GM18858 (cell line): ENCODE measurements at regions not wholly inside any gene's neighbourhood (a gene's known extent, or its start where the extent isn't known, plus 50 kb on each side); places are given as distances from the start of the nearest gene placed in this dataset.

Source experiments
- ATAC-seq: cut with Tn5 transposase; IDR thresholded peaks from one replicate; pipeline ENCODE4 v1.9.1; 2021; ENCODE audit not compliant: unreplicated experiment

DNA sequence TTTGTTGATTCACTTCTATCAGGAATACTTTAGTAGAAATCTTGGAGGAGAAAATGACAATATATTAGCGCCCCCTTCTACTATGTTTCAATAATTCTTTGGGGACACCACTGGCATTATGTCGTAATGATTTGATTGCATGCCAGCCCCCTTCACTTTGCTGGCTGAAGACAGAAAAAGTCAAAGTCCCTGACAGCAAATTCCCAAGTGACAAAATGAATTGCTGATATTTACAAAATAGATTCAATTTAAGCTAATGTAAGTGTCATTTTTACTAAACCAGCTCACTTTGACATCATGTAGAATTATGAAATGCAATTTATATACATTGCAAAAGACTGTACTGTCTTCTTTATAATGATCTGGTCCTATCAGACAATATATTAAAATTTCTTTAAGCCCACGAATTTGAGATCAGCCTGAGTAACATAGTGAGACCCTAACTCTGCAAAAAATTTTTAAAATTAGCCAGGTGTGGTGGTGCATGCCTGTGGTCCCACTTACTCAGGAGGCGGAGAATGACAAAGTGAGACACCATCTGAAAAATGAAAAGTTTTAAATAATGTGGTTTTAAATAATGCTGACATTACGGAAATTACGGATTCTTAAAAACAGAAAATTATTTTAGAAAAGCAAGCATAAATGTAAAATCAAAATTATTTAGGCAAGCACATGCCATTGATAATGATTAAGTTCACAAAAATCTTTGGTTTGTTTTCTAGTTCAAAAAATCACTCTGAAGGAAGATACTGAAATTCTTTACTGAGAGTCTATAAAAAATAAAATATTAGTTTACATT is 520.1 kb upstream of the PKDCC start:
- ATAC-seq, result no peak

DNA sequence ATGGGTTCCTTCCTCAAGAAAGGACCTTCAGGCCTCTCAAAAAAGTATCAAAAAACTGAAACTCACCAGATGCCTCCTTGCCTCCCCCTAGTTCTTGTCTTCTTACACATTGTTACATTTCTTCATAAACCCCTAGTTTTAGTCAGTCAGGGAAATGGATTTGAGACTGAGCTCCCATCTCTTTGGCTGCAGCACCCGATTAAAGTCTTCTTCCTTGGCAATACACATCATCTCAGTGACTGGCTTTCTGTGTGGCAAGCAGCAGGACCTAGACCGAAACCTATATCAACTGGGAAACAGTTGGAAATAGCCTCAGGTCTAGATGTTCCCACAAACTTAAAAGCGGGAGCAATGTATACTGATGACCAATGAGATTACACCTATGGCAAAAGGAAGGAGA is 512.2 kb upstream of the PKDCC start:
- no peak for ATAC-seq

DNA sequence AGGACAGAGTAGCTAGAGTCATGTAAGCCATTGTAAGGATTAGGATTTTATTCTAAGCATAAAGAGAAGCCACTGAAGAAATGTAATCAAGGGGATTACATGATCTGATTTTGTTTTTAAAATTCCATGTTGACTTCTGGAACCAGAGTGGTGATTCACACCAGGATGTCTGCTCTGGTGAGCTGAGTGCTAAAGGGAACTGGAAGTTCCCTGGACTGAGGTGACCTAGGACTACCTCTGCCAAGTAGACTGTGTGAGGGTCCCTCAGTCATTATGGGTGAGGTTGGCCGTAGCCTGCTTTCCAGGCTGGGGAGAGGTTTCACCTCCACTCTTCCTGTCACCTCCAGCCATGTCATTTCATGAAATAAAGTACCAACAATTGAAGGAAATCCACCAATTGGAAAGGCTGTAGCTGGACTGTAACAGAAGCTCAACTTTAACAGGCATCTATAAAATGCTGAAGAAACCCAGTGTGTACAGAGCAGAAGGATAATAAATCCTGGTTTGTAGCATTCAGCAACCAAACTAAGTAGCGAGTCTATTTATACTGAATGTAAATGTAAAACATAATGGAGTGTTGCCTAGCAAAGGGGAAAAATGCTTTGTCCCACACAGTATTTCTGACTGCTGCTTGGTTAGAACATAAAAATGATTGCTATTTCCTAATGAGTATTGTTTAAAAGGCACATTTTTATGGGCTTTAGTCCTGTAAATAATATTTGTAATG is 507.4 kb upstream of the PKDCC start:
- no peak for ATAC-seq

DNA sequence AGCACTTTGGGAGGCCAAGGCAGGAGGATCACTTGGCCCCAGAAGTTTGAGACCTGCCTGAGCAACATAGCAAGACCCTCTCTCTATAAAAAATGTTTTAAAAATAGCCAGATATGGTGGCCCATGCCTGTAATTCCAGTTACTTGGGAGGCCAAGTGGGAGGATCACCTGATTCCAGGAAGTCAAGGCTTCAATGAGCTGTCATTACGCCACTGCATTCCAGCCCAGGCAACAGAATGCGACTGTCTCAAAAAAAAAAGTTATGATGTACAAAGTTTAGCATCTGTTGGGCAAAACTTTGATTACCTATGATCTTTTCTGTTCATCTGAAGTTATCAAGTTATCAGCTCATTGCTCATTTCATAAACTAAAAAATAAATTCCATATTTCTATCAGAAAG is 504.1 kb upstream of the PKDCC start:
- no peak for ATAC-seq

DNA sequence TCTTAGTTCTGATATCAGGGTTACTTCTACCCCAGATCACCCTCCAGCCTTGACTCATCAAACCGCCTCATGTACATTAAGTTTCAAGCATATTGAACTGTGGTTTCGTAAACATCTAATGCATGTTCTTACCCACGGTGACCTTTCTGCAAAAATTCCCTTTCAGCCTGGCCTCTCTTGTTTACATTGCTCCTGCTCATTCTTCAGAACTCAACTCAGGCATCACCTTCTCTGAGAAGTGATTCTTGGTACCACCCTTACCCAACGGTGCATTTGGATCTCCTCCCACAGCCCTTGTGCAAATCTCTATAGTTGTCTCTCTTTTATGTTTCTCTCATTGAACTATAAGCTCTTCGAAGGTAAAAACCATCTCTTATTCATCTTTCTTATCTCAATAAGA is 503.1 kb upstream of the PKDCC start:
- no peak for ATAC-seq

DNA sequence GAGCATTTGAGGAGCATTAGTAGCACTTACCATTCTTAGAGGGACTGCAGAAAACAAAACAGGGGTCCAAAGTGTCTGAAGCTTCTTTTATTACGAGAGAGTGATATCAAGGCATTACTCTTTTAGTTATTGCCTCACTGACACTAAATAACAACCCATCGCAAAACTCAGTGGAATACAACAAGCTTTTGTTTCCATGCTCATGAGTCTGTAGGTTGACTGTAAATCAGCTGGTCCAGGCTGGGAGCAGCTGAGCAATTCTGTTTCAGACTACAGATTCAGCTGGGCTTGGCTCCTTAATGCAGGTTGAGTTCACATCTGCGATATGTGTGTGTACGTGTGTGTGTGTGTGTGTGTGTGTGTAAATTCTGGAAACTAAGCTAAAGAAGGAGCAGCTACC is 501.8 kb upstream of the PKDCC start:
- no peak for ATAC-seq

DNA sequence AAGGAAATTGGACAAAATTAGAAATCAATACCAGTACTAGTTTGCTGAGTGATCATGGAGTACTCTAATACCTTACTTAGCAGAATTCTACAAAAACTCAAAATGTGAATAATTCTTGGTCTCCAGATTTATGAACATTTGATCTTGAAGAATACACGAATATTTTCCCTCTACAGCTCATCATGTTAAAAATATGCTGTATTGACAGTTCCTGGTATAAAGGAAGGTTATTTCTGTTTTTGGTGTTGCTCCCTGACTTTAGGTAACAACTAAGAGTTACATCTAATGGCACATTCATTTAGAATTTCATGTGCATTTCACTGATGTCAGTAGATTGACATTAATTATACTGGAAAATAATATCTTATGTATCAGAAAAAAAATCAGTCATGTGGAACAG is 479.2 kb upstream of the PKDCC start:
- ATAC-seq, result no peak

DNA sequence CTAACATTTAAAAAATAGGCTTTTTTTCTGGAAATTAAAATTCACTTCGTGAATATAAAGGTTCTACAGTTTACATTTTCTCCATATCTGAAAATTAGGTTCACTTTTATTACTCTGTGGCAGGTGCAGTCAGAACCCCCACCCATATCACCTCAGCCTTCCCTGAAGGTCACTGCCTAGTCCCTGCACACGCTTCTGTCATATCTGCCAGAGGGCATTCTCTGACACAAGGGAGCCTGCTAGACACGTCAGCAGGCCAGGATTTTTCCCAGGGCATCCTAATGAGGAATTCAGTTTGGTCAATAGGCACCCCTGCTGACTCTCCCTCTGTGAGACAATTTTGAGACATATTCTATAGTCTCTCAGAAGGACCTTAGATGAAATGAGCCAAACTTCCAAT is 475.7 kb upstream of the PKDCC start:
- ATAC-seq, result no peak

DNA sequence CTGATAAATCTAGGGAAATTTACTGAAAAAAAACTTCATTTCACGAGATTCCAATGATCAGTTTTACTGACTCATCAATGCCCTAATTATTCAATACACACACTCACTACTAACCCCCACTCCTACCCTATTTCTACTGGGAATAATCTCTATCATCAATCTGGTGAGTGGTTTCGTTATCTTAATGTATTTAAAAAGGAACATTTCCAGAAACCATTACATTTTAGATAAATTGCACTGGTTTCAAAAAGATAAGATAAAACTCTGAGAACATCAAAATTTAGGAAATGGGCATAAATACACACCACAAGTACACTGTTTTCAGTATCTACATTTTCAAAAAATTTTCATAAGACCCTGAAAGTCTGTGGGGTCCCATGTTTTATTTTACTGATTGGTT is 471.4 kb upstream of the PKDCC start:
- ATAC-seq, result no peak

DNA sequence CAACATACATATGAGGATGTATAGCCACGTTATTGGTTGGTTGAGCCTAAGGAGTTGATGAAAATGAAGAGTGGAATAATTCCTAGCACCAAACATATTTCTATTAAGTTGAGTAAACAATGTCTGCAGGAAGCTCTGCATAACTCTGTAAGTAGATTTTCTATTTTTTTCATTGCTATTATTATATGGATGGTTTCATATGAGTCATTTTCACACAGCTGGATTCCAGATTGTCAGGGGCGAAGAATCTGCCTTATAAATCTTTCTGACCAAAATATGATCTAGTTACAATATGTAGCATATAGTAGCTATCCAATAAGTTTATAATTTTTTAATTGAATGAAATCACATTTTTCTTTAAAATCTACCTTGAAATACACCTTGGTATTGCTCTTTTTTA is 468.0 kb upstream of the PKDCC start:
- no peak for ATAC-seq

DNA sequence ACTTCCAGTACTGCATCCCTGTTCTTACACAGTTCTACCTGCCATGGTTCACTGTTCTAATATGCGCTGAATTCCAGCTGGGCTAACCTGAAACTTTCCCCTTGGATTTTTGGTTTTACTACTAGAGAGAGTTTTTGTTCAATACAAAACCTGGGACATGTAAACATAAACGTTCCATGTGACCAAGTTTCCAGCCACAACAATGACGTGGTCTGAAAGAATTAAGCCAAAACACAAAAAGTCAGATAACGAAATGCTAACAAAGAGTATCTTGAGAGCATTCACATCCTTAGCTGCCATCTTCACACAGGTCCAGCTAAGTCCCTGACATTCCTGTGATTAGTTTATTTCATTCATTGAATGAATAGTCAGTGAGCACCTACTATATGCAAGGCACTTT is 467.0 kb upstream of the PKDCC start:
- ATAC-seq, result no peak

DNA sequence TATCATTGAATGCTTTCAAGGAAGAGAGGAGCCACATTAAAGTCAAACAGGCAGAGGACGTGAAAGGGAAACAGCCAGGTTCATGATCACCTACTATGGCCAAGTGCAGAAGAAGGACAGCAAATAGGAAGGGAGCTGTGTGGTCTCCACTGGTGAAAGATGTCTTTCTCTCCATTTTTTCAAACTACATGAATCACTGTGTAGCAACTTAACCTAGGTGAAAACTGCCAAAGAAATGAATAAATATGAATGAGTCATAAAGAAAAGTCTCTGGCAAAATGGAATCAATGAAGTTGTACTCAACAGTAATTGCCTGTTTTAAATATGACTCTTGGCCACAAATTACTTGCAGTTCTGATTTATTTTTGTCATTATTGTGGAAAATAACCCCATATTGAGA is 452.6 kb upstream of the PKDCC start:
- no peak for ATAC-seq

DNA sequence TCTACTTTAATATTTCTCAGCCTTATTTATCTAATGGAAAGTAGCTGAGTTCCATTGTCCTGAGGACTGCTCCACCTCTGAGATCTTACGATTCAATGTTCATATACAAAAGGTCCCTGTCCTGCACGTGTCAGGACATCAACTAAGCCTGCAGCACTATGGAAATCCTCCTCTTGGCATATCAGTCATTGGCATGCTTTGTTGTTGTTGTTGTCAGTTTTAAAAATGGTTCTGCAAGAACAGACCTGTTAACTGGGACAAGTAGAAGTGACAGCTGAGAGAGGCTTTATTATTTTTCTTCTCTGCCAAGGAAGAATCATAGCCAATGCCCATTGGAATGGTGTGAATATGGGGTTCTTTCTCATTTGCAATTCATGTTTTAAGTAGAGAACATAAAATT is 450.1 kb upstream of the PKDCC start:
- ATAC-seq, result no peak

DNA sequence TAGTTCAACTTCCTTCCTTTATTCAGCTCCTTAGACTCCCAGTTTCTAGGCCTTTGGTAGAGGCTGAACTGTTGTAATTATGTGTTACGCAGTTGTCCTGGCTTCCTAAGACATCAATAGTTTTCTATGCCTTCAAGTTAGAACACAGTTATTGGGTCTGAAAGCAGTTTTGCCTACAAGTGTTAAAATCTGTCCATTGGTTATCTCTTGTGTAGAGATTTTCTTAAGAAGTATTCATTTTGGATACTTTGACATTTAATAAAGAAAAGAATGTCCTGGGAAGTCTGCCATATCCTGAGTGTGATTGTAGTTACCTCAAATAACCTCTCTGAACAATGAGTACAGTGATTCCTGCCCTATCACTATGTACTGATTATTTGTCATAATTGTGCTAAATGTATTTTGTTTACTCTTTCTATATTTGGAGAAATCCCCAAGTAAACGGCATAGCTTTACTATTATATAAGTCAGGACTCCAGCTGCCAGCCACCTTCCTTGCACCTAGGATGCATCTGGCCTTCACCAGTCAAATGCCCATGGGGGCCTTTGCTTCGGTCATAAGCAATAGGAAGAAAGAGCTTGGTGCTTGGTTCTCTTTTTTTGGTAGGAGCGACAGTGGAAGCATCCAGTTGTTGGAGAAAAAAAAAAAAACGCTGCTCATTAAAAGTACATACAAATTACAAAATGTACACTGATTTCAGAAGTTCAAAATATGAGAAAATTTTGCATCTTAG is 449.5 kb upstream of the PKDCC start:
- ATAC-seq, result no peak

DNA sequence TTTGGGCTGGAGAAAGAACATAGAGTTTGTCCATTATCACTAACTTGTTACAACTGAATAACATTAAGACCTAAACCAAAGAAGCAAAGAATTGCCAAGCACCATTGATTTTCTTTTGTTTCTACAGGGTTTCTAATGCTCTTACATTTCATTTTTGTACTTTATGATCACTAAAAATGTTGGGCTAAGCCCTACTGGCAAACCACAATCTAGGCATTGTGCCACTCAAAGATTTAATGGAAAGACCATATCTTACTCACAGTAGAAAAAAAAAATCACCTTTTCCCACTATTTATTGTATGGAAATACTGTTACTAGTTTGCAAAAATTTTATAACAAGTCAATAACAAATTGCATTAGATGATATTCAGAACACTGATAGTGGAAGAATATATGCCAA is 447.4 kb upstream of the PKDCC start:
- ATAC-seq, result no peak

DNA sequence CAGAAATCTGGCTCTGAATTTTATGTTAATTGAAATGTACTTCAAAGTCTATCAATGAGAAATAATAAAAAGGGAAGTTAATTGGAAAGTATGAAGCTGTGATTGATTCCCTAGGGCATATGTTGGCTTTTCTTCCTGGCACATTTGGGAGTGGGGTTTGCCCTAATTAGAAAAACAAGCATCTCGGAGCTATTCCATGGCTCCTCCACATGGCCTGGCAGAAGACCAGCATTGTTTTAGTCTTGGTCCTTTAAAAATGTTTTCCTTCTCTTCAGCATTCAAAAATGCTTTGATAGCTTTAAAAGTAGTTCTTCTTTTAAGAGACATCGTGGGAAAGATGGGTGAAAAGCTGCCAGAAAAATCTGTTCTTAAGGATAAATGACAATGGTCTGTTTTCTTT is 445.5 kb upstream of the PKDCC start:
- ATAC-seq, result no peak

DNA sequence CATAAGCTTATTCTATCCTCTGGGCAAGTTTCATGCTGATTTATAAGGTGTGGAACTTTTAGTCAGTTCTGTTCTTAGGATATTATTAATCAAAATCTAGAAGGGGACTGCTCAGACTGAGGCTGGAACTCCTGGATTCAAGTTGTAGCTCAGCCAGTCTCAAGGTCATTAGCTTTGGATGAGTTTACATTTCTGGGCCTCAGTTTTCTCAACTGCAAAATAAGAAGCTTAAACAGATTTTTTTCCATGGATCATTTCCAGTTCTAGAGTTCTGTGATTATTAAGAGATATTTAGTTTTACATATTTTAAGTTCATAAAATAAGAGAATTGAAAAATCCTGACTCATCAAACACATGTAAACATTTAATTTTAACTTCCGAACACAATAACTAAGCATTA is 442.5 kb upstream of the PKDCC start:
- ATAC-seq, result no peak

DNA sequence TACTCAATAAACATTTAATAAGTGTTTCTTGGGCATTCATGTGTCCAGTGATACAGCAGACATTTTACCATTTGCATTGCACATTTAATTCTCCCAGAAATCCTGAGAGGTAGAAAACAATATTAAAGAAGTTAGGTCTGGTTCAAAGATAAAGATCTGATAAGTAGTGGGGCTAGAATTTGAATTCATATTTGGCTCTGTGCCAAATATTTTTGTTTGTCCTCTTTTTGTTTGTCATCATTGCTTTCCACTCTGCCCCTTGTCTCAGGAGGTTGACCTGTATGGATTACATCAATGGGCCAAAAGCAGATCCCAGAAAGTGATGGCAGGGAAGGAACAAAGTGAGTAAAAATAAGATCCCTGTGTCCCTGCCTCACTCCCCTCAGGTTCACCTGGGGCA is 441.9 kb upstream of the PKDCC start:
- no peak for ATAC-seq

DNA sequence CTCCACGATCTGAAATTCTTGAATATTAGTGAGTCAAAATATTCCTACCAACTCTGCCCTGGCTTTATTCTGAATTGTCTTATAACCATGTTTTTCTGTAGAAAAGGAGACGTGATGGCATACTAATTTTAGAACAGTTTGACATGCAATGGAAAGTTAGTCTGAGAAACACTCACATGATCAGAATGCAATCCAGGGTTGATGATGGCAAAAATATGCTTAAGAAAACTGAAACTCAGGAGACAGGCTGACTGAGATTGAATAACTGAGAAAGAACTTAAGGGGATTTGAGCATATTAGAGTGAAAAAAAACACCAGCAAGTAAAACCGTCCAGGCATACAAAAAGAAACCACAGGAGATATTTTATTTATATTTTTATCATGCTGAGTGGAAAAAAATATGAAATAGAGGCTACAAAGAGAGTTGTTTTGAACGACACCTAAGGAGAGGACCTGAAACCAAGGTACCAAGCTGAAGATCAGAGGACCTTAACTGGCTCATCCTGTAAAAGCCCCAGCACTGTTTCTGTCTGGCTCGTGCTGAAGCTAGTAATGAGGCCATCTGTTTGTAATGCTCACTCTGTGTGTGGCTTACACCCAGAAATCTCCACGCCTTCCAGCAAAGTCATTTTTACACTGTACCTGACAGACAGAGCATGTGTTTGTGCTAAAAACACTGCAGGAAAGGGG is 437.2 kb upstream of the PKDCC start:
- no peak for ATAC-seq

DNA sequence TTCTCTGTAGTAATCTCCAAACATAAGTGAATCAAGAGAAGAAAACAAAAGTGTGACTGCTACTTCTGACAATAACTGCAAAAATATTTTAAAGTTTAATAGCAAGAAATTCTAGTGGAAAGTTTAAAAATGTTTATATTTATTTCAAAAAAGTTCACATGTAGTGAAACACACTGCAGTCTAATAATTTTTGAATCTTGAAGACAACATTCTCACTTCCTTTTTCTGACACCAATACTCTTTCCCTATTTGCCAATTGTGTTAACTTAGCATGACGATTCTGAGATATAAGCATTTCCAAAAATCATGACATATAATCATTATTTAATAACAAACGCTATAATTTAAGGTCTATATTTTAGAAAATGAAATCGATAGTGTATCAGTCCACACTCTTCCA is 429.1 kb upstream of the PKDCC start:
- no peak for ATAC-seq

DNA sequence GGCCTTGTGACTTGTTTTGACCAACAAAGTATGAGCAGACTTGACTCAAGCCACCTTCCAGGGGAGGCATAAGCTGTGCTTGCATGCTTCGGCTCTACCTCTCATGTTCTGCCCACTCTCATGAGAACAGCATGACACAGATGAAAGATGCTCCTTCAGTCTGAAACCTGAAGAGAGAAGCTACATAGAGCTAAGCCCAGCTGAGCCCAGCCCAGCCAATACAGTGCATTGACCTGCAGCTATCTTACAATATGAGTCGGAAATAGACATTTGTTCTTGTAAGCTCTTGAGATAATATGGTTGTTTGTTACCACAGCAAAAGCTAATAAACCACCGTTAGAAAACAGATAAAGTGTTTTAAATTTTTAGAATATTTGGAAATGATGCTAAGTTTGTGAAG is 426.7 kb upstream of the PKDCC start:
- no peak for ATAC-seq

DNA sequence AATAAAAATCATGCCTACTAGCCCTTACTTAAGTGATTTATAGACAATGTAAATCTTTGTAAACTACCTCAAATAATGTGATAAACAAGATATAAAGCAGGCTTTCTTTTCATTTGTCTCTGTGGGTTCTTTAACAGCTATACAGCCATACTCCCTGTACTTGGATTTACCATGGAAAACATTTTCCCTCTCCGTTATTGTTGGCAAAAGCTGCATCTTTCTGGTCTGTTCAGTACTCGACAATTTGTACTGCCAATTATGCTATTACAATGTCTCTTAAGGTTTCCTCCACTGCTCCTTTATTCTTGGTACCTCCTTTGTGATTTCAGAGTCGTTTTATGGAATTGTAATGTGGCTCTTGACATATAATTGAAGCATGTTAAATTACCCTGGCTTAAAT is 426.3 kb upstream of the PKDCC start:
- ATAC-seq, result no peak
